IMR-90 (cell line): ENCODE measurements at regions not wholly inside any gene's neighbourhood (a gene's known extent, or its start where the extent isn't known, plus 50 kb on each side); places are given as distances from the start of the nearest gene placed in this dataset.

Experiments
- ATAC-seq: fragments of 200-7000 bp; cut with Tn5 transposase; 2 replicates; pipeline ENCODE4 v1.9.1; 2020; ENCODE audit warnings: low read depth, mild to moderate bottlenecking, moderate library complexity
- BruUV-seq: library from RNA; stranded (reverse); fragments of 400-500 nt; replicated peaks from 2 replicates; lab custom pipeline; 2021; lab: Mats Ljungman, UMichigan
- CTCF ChIA-PET: fragments of 300-600 bp; formaldehyde crosslinking; extraction: SDS; loops from one replicate; lab custom pipeline; 2021; ENCODE audit warnings: antibody characterized with exemption; lab: Yijun Ruan, JAX
- POLR2A ChIA-PET: fragments of 300-600 bp; sonication (Branson Sonifier 250); formaldehyde crosslinking; loops from one replicate; lab custom pipeline; 2022; ENCODE audit warnings: antibody characterized with exemption; ENCODE audit not compliant: unreplicated experiment; lab: Charles Lee
- DNase-seq: peaks from one replicate; pipeline ENCODE4 v3.0.0; 2013
- H2AFZ ChIP-seq: replicated peaks from 2 replicates; pipeline ENCODE3; 2013; ENCODE audit warnings: low read length, mild to moderate bottlenecking; ENCODE audit not compliant: poor library complexity
- H2AK5ac ChIP-seq: 2 replicates; pipeline ENCODE4 v1.6.1; 2013; ENCODE audit warnings: low read depth, low read length, inconsistent platforms
- H2AK9ac ChIP-seq: replicated peaks from 2 replicates; pipeline ENCODE3; 2013; ENCODE audit warnings: mild to moderate bottlenecking, low read depth, low read length, moderate library complexity; ENCODE audit not compliant: poor library complexity
- H2BK120ac ChIP-seq: 2 replicates; pipeline ENCODE4 v1.6.1; 2013; ENCODE audit warnings: low read depth, low read length, inconsistent platforms
- H2BK15ac ChIP-seq: 3 replicates; pipeline ENCODE4 v1.6.1; 2013; ENCODE audit warnings: low read depth, low read length, inconsistent platforms
- H2BK20ac ChIP-seq: 2 replicates; pipeline ENCODE4 v1.6.1; 2013; ENCODE audit warnings: low read depth, mild to moderate bottlenecking, inconsistent platforms, low read length, moderate library complexity
- H2BK5ac ChIP-seq: 2 replicates; pipeline ENCODE4 v1.6.1; 2013; ENCODE audit warnings: mild to moderate bottlenecking, low read depth, low read length, inconsistent platforms; ENCODE audit not compliant: poor library complexity, severe bottlenecking
- H3K14ac ChIP-seq: replicated peaks from 2 replicates; pipeline ENCODE4 v1.6.1; 2013; ENCODE audit warnings: low read depth, low read length, inconsistent platforms
- H3K18ac ChIP-seq: 2 replicates; pipeline ENCODE4 v1.6.1; 2013; ENCODE audit warnings: low read depth, low read length, control low read depth
- H3K23ac ChIP-seq: 2 replicates; pipeline ENCODE4 v1.6.1; 2013; ENCODE audit warnings: low read depth, low read length, inconsistent platforms
- H3K27ac ChIP-seq: 2 replicates; pipeline ENCODE4 v1.5.1; 2013; ENCODE audit warnings: mild to moderate bottlenecking, control low read depth, low read length; ENCODE audit not compliant: insufficient read depth
- H3K27me3 ChIP-seq: 2 replicates; pipeline ENCODE4 v1.6.1; 2013; ENCODE audit warnings: low read length; ENCODE audit not compliant: control insufficient read depth, insufficient read depth
- H3K36me3 ChIP-seq: 2 replicates; pipeline ENCODE4 v1.6.1; 2013; ENCODE audit warnings: low read length, mixed read lengths; ENCODE audit not compliant: control insufficient read depth, insufficient read depth
- H3K4ac ChIP-seq: 2 replicates; pipeline ENCODE4 v1.6.1; 2013; ENCODE audit warnings: low read depth, low read length, inconsistent platforms
- H3K4me1 ChIP-seq: 2 replicates; pipeline ENCODE4 v1.6.1; 2013; ENCODE audit warnings: low read length, mixed read lengths; ENCODE audit not compliant: control insufficient read depth, insufficient read depth
- H3K4me2 ChIP-seq: 2 replicates; pipeline ENCODE4 v1.6.1; 2013; ENCODE audit warnings: low read depth, mild to moderate bottlenecking, control low read depth, low read length, moderate library complexity
- H3K4me3 ChIP-seq: 2 replicates; pipeline ENCODE4 v1.5.1; 2013; ENCODE audit warnings: low read depth, mild to moderate bottlenecking, control low read depth, low read length, moderate library complexity; ENCODE audit not compliant: insufficient read depth
- H3K56ac ChIP-seq: 2 replicates; pipeline ENCODE4 v1.6.1; 2013; ENCODE audit warnings: low read length, inconsistent platforms; ENCODE audit not compliant: insufficient read depth; ENCODE audit errors: extremely low read depth
- H3K79me1 ChIP-seq, 2 experiments: 2 replicates each; pipeline ENCODE4 v1.6.1; 2013; ENCODE audit warnings: low read length in 2 of 2, inconsistent platforms in 1 of 2, low read depth in 1 of 2
- H3K9ac ChIP-seq: 2 replicates; pipeline ENCODE4 v1.6.1; 2013; ENCODE audit warnings: low read depth, low read length, control low read depth
- H3K9me1 ChIP-seq: 2 replicates; pipeline ENCODE4 v1.6.1; 2013; ENCODE audit warnings: low read length, inconsistent platforms; ENCODE audit not compliant: insufficient read depth
- H3K9me3 ChIP-seq: 2 replicates; pipeline ENCODE4 v1.6.1; 2013; ENCODE audit warnings: low read length; ENCODE audit not compliant: control insufficient read depth, insufficient read depth
- H4K20me1 ChIP-seq: 2 replicates; pipeline ENCODE4 v1.6.1; 2013; ENCODE audit warnings: low read length, inconsistent platforms; ENCODE audit not compliant: insufficient read depth
- H4K5ac ChIP-seq: 2 replicates; pipeline ENCODE4 v1.6.1; 2013; ENCODE audit warnings: mild to moderate bottlenecking, low read depth, low read length, control low read depth
- H4K8ac ChIP-seq, 2 experiments: 2 replicates each; pipeline ENCODE4 v1.6.1; 2013; ENCODE audit warnings: low read depth in 2 of 2, low read length in 2 of 2, control low read depth in 1 of 2, inconsistent platforms in 1 of 2
- H4K91ac ChIP-seq: 2 replicates; pipeline ENCODE4 v1.6.1; 2013; ENCODE audit warnings: low read depth, low read length, inconsistent platforms; ENCODE audit not compliant: insufficient read depth
- BHLHE40 ChIP-seq: fragments of 150-350 bp; IDR thresholded peaks from 2 replicates; pipeline ENCODE4 v1.6.1; 2016; ENCODE audit warnings: mild to moderate bottlenecking, low read depth, low read length
- CEBPB ChIP-seq: IDR thresholded peaks from 2 replicates; pipeline ENCODE4 v1.6.1; 2012; ENCODE audit warnings: low read depth, low read length, improper control_type of control experiment
- CHD1 ChIP-seq: IDR thresholded peaks from 2 replicates; pipeline ENCODE4 v1.6.1; 2012; ENCODE audit warnings: low read depth, low read length, improper control_type of control experiment
- FOS ChIP-seq: fragments of 150-350 bp; IDR thresholded peaks from 2 replicates; pipeline ENCODE4 v1.6.1; 2016; ENCODE audit warnings: low read depth, low read length
- MAFK ChIP-seq: IDR thresholded peaks from 2 replicates; pipeline ENCODE4 v1.6.1; 2012; ENCODE audit warnings: low read depth, low read length, improper control_type of control experiment
- MAZ ChIP-seq: IDR thresholded peaks from 2 replicates; pipeline ENCODE4 v1.6.1; 2012; ENCODE audit warnings: low read depth, mild to moderate bottlenecking, low read length, improper control_type of control experiment, moderate library complexity, borderline replicate concordance
- MXI1 ChIP-seq: IDR thresholded peaks from 2 replicates; pipeline ENCODE4 v1.6.1; 2012; ENCODE audit warnings: low read depth, mild to moderate bottlenecking, low read length, moderate library complexity, borderline replicate concordance
- NFE2L2 ChIP-seq: fragments of 150-350 bp; IDR thresholded peaks from 2 replicates; pipeline ENCODE4 v1.6.1; 2016; ENCODE audit warnings: low read depth, mild to moderate bottlenecking, low read length
- POLR2A ChIP-seq: IDR thresholded peaks from 2 replicates; pipeline ENCODE4 v1.6.1; 2012; ENCODE audit warnings: mild to moderate bottlenecking, low read depth, low read length
- RAD21 ChIP-seq: IDR thresholded peaks from 2 replicates; pipeline ENCODE4 v1.6.1; 2012; ENCODE audit warnings: low read length, improper control_type of control experiment
- RCOR1 ChIP-seq: IDR thresholded peaks from 2 replicates; pipeline ENCODE4 v1.6.1; 2012; ENCODE audit warnings: mild to moderate bottlenecking, low read length, improper control_type of control experiment; ENCODE audit not compliant: insufficient replicate concordance
- RFX5 ChIP-seq: IDR thresholded peaks from 2 replicates; pipeline ENCODE4 v1.8.0; 2012; ENCODE audit warnings: low read depth, mild to moderate bottlenecking, low read length, moderate library complexity
- SMC3 ChIP-seq: fragments of 150-350 bp; IDR thresholded peaks from 2 replicates; pipeline ENCODE4 v1.6.1; 2016; ENCODE audit warnings: low read depth, mild to moderate bottlenecking, antibody characterized with exemption, low read length, moderate library complexity
- WGBS, 2 experiments: methylation state at CpG; one replicate each; pipeline versions ENCODE4 v1.1.5 to v1.1.7; 2013; ENCODE audit warnings: missing lambda C conversion rate in 2 of 2; ENCODE audit not compliant: insufficient read length in 1 of 2; ENCODE audit errors: extremely low coverage in 2 of 2; 5-methylcytosine and 5-hydroxymethylcytosine counted together
- dilution Hi-C: fragments of 300-500 bp; cut with HindIII; formaldehyde crosslinking; loops from one replicate; pipeline ENCODE4 v1.14.3; 2018; ENCODE audit warnings: low sequenced_read_pairs; ENCODE audit not compliant: unreplicated experiment
- in situ Hi-C: fragments of 300-500 bp; cut with MboI; formaldehyde crosslinking; loops from 3 replicates; pipeline ENCODE4 v1.14.3; 2019; ENCODE audit warnings: low sequenced_read_pairs, inconsistent platforms, mixed read lengths
- intact Hi-C: fragments of 100-400 bp; cut with micrococcal nuclease; formaldehyde crosslinking; loops from 2 replicates; pipeline ENCODE4 v1.10.0; 2022
- TF ChIP-seq, protein P1 (sequence below): conservative IDR thresholded peaks from 2 replicates; pipeline ENCODE4 v1.5.1; 2012; ENCODE audit warnings: mild to moderate bottlenecking, low read depth, low read length, improper control_type of control experiment
- TF ChIP-seq, protein P2 (sequence below): fragments of 150-350 bp; IDR thresholded peaks from 2 replicates; pipeline ENCODE4 v1.6.1; 2017; ENCODE audit warnings: mild to moderate bottlenecking, antibody characterized with exemption, low read length, low read depth
- TF ChIP-seq, protein P3 (sequence below): fragments of 150-350 bp; IDR thresholded peaks from 2 replicates; pipeline ENCODE4 v1.6.1; 2016; ENCODE audit warnings: low read depth, mild to moderate bottlenecking, low read length, moderate library complexity, borderline replicate concordance

DNA sequence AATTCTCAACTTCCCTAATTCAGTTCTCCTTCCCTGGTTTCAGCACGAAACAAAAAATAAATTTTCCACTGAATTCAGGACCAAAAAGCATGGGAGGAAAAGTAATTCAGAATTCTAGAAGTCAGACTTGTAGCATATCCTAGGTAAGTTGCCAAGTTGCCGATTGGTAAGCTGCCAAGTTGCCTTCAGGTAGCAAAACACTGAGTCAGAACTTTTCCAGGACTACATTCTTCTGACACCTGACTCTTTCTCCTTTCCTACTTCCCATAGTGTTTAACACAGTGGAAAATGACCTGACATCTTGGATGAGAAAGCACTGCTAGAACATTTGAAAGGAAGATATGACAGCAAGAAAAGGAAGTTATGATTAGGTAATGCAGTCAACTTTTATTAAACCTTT, 322.8 kb downstream of the SPATA17 start:
- no TSS peak for BruUV-seq
- Histone ChIP-seq H2BK5ac (no peak overlapping the region), H2BK15ac (no peak overlapping the region), H3K4ac (no peak overlapping the region), H3K27ac (no peak overlapping the region), H2BK120ac (no peak overlapping the region), H3K9me3 (0 out of 2 replicates have a peak, but pooled peaks cover 2% of the 10 kb centered on the region), H3K4me2 (no peak overlapping the region), H3K18ac (no peak overlapping the region), H3K9me1 (no peaks in the 10 kb centered on the region), H4K91ac (no peak overlapping the region), H2AK9ac (no peak overlapping the region), H2BK20ac (no peak overlapping the region), H4K8ac (no peak overlapping the region), H2AFZ (no peak overlapping the region), H2AK5ac (no peak overlapping the region), H3K56ac (no peak overlapping the region), H4K20me1 (no peaks in the 10 kb centered on the region), H3K4me3 (no peak overlapping the region), H3K23ac (no peak overlapping the region), H3K36me3 (no peaks in the 10 kb centered on the region), H4K5ac (no peak overlapping the region), H3K27me3 (no peaks in the 10 kb centered on the region), H3K14ac (no peak overlapping the region), H3K9ac (no peak overlapping the region), H3K4me1 (no peaks in the 10 kb centered on the region), H3K79me1 (no peaks in the 10 kb centered on the region)
- ATAC-seq (no peak), DNase-seq (no peak)
- WGBS, 2 experiments = no CpG with 5 or more reads among the region's 2 CpGs
- CTCF ChIA-PET = no interaction called here
- TF ChIP-seq POLR2A (no peak), BHLHE40 (no peak), RAD21 (no peak), MAFK (no peak), CEBPB (no peak), MAZ (no peak), RFX5 (no peak), NFE2L2 (no peak), SMC3 (no peak), CHD1 (no peak), RCOR1 (no peak), MXI1 (no peak), FOS (no peak)
- TF ChIP-seq, protein P1, sequence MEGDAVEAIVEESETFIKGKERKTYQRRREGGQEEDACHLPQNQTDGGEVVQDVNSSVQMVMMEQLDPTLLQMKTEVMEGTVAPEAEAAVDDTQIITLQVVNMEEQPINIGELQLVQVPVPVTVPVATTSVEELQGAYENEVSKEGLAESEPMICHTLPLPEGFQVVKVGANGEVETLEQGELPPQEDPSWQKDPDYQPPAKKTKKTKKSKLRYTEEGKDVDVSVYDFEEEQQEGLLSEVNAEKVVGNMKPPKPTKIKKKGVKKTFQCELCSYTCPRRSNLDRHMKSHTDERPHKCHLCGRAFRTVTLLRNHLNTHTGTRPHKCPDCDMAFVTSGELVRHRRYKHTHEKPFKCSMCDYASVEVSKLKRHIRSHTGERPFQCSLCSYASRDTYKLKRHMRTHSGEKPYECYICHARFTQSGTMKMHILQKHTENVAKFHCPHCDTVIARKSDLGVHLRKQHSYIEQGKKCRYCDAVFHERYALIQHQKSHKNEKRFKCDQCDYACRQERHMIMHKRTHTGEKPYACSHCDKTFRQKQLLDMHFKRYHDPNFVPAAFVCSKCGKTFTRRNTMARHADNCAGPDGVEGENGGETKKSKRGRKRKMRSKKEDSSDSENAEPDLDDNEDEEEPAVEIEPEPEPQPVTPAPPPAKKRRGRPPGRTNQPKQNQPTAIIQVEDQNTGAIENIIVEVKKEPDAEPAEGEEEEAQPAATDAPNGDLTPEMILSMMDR = no peak
- TF ChIP-seq, protein P2, sequence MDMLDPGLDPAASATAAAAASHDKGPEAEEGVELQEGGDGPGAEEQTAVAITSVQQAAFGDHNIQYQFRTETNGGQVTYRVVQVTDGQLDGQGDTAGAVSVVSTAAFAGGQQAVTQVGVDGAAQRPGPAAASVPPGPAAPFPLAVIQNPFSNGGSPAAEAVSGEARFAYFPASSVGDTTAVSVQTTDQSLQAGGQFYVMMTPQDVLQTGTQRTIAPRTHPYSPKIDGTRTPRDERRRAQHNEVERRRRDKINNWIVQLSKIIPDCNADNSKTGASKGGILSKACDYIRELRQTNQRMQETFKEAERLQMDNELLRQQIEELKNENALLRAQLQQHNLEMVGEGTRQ = no peak
- TF ChIP-seq, protein P3, sequence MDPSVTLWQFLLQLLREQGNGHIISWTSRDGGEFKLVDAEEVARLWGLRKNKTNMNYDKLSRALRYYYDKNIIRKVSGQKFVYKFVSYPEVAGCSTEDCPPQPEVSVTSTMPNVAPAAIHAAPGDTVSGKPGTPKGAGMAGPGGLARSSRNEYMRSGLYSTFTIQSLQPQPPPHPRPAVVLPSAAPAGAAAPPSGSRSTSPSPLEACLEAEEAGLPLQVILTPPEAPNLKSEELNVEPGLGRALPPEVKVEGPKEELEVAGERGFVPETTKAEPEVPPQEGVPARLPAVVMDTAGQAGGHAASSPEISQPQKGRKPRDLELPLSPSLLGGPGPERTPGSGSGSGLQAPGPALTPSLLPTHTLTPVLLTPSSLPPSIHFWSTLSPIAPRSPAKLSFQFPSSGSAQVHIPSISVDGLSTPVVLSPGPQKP = no peak
- POLR2A ChIA-PET = no interaction called here
- dilution Hi-C loops = no loop called here
- intact Hi-C loops = no loop called here
- in situ Hi-C loops = no loop called here
